Lung (tissue), 11 donors: ENCODE measurements at regions not wholly inside any gene's neighbourhood (a gene's known extent, or its start where the extent isn't known, plus 50 kb on each side); places are given as distances from the start of the nearest gene placed in this dataset.

Source experiments
- ATAC-seq: fragments of 200-7000 bp; cut with Tn5 transposase; one replicate; pipeline ENCODE4 v1.9.1; 2020; ENCODE audit warnings: moderate number of reproducible peaks; ENCODE audit not compliant: insufficient read depth, low FRiP score
- DNase-seq, 3 donors: peaks; one replicate each; pipeline ENCODE4 v3.0.0-alpha.2; 2013 to 2017
- H3K27ac ChIP-seq, 2 donors: one replicate each; pipeline ENCODE4 v1.5.1; 2013; ENCODE audit warnings: mild to moderate bottlenecking in 2 of 2, moderate library complexity in 2 of 2, control low read depth in 1 of 2, inconsistent platforms in 1 of 2, low read depth in 1 of 2, low read length in 1 of 2
- H3K27me3 ChIP-seq, 3 donors: one replicate each; pipeline ENCODE4 v1.5.1; 2013; ENCODE audit warnings: low read length in 2 of 3; ENCODE audit not compliant: control insufficient read depth in 3 of 3, insufficient read depth in 3 of 3
- H3K36me3 ChIP-seq, 4 donors: one replicate each; pipeline ENCODE4 v1.5.1; 2013; ENCODE audit warnings: low read length in 4 of 4, mild to moderate bottlenecking in 1 of 4, moderate library complexity in 1 of 4; ENCODE audit not compliant: control insufficient read depth in 4 of 4, insufficient read depth in 4 of 4
- H3K4me1 ChIP-seq, 5 donors: one replicate each; pipeline ENCODE4 v1.5.1; 2013; ENCODE audit warnings: low read length in 5 of 5, mild to moderate bottlenecking in 2 of 5, moderate library complexity in 1 of 5; ENCODE audit not compliant: control insufficient read depth in 5 of 5, insufficient read depth in 5 of 5
- H3K4me3 ChIP-seq: one replicate; pipeline ENCODE4 v1.5.1; 2013; ENCODE audit warnings: mild to moderate bottlenecking, control low read depth, moderate library complexity
- H3K9ac ChIP-seq, 2 donors: one replicate each; pipeline ENCODE4 v1.5.1; 2013; ENCODE audit warnings: low read length in 2 of 2, control low read depth in 1 of 2; ENCODE audit not compliant: insufficient read depth in 1 of 2
- H3K9me3 ChIP-seq, 4 donors: one replicate each; pipeline ENCODE4 v1.5.1; 2013; ENCODE audit warnings: low read length in 3 of 4, mild to moderate bottlenecking in 1 of 4, moderate library complexity in 1 of 4; ENCODE audit not compliant: control insufficient read depth in 4 of 4, insufficient read depth in 3 of 4
- WGBS, 2 donors: extraction: QIAGEN DNeasy Blood & Tissue Kit; methylation state at CpG; one replicate each; pipeline ENCODE4 v1.1.7; 2013; 5-methylcytosine and 5-hydroxymethylcytosine counted together
- TF ChIP-seq, protein P1 (sequence below): IDR thresholded peaks from 2 replicates; pipeline ENCODE4 v1.5.1; 2012; ENCODE audit warnings: mild to moderate bottlenecking; ENCODE audit errors: control extremely low read depth, extremely low read depth
- donor health status: control.
- donor health status: control.
- donor health status: Bipolar disorder and iron deficiency.
- donor health status: healthy.
- donor health status: DM: yes; HTN: yes; CAD: no.

DNA sequence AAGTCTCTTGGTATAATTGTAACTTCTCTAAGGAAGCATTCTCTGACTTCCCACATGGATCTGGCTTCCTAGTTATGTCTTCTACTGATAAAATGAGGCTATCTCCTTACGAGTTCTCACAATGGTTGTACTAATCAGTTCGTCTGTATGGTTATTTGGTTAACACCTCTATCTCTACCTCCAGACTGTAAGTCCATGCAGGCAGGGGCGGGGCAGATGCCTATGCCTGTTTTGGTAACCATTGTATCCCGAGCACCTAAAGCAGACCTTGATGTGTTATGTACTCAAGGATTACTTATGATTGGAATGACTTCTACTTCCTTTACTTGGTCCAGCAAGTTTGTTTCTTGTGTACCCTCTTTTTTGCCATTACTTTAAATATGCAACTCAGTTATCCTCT lies 125.0 kb upstream of the PITX1 start:
- H3K27me3 ChIP-seq: peaks cover 0 to 4% (median 0%) of the 10 kb centered on the region in 3 donors
- TF ChIP-seq, protein P1, sequence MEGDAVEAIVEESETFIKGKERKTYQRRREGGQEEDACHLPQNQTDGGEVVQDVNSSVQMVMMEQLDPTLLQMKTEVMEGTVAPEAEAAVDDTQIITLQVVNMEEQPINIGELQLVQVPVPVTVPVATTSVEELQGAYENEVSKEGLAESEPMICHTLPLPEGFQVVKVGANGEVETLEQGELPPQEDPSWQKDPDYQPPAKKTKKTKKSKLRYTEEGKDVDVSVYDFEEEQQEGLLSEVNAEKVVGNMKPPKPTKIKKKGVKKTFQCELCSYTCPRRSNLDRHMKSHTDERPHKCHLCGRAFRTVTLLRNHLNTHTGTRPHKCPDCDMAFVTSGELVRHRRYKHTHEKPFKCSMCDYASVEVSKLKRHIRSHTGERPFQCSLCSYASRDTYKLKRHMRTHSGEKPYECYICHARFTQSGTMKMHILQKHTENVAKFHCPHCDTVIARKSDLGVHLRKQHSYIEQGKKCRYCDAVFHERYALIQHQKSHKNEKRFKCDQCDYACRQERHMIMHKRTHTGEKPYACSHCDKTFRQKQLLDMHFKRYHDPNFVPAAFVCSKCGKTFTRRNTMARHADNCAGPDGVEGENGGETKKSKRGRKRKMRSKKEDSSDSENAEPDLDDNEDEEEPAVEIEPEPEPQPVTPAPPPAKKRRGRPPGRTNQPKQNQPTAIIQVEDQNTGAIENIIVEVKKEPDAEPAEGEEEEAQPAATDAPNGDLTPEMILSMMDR: no peak
- H3K9ac ChIP-seq: no peak overlapping the region
- H3K4me3 ChIP-seq: no peak overlapping the region
- H3K36me3 ChIP-seq: no peaks in the 10 kb centered on the region
- H3K4me1 ChIP-seq: no peaks in the 10 kb centered on the region
- H3K27ac ChIP-seq: no peak overlapping the region
- 84 to 85% methylated on average over 4 of the region's 4 CpGs for whole genome bisulfite sequencing, 2 donors
- no peak for DNase-seq
- H3K9me3 ChIP-seq: peaks cover 0 to 22% (median 5%) of the 10 kb centered on the region in 4 donors
- ATAC-seq: no peak

DNA sequence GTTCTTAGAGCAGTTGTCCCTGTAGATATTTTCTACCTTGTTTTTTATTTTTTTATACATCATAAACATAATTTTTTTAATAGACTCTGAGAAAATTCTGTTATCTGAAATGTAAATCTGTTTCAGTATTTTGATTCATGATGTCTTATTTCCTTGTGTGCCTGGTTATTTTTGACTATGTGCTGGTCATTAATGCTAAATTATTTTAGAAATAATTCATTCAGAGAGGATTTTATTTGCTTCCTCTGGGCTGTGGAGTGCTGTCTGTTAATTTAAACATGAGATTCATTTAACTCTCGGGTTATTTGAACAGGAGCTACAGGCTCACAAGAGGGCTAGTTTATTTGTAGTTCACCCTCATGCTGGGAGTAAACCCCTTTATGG lies 124.3 kb upstream of the PITX1 start:
- Histone ChIP-seq H3K36me3 (no peaks in the 10 kb centered on the region), H3K27ac (no peak overlapping the region), H3K4me1 (no peaks in the 10 kb centered on the region), H3K9ac (no peak overlapping the region), H3K9me3 (peaks cover 0 to 22% (median 5%) of the 10 kb centered on the region in 4 donors), H3K4me3 (no peak overlapping the region), H3K27me3 (peaks cover 0 to 4% (median 0%) of the 10 kb centered on the region in 3 donors)
- DNase-seq (no peak), ATAC-seq (no peak)
- TF ChIP-seq, protein P1: no peak
- WGBS, 2 donors: 80 to 91% methylated on average over 1 of the region's 1 CpG

DNA sequence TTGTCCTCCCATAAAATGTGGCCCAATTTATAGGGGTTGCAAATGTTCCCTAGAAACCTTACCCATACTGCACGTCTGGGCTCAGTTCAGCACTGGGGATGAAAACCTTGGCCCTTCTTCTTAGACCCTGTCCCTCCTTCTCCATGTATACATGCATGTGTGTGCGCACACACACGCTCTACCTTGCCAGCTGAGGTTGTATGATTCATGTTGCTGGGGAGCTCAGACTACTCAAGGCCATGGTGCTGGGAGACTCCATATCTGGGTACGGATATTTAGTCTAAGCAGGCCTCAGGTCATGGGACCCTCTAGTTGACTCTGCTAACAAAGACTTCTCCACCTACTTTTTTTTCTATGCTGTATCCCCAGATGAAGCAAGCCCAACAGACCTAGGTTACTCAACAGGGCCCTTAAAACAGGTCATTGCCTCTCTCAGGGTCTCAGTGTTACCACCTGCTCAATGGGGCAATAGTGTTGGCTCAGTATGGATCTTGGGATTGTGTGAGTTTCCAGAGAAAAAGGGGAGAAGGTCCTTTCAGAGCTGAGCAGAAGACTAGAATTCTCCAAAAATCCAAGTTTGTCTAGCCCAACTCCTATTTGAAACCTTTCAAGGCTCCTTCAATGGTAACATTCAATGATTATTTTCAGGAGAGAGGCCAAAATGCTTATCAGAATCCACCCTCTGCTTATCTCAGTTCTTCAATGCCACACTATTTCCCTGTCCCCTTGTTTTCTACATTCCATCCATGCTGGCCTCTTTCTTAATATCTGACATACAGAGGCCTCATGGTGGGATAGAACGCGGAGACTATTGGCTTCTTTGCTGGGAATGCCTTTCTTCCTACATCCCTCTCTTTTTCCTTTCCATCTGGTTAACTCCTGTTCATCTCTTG lies 123.6 kb upstream of the PITX1 start:
- H3K27ac ChIP-seq: no peak overlapping the region
- TF ChIP-seq, protein P1: no peak
- peaks cover 0 to 18% (median 5%) of the 10 kb centered on the region in 4 donors for H3K9me3 ChIP-seq
- H3K36me3 ChIP-seq: no peaks in the 10 kb centered on the region
- H3K4me1 ChIP-seq: no peaks in the 10 kb centered on the region
- ATAC-seq: no peak
- H3K27me3 ChIP-seq: no peaks in the 10 kb centered on the region
- no peak for DNase-seq
- WGBS, 2 donors: 94 to 95% methylated on average over 6 of the region's 6 CpGs
- H3K9ac ChIP-seq: no peak overlapping the region
- no peak overlapping the region for H3K4me3 ChIP-seq
